Psoas muscle (tissue), 7 donors: ENCODE measurements at regions not wholly inside any gene's neighbourhood (a gene's known extent, or its start where the extent isn't known, plus 50 kb on each side); places are given as distances from the start of the nearest gene placed in this dataset.

Experiments
- ATAC-seq, 4 donors: fragments of 200-7000 bp; cut with Tn5 transposase; one replicate each; pipeline ENCODE4 v1.9.1; 2020; ENCODE audit warnings: moderate library complexity in 3 of 4, mild to moderate bottlenecking in 2 of 4
- DNase-seq, 2 donors: peaks; one replicate each; pipeline ENCODE4 v3.0.0-alpha.2; 2020
- H3K27ac ChIP-seq: fragments of 200-600 bp; one replicate; pipeline ENCODE4 v1.8.0; 2022
- H3K27me3 ChIP-seq, 3 donors: fragments of 200-600 bp in 1 of 3; one replicate each; pipeline versions ENCODE4 v1.6.1 to v1.8.0; 2013 to 2022; ENCODE audit warnings: low read length in 2 of 3, mild to moderate bottlenecking in 2 of 3, moderate library complexity in 1 of 3; ENCODE audit not compliant: insufficient read depth in 3 of 3
- H3K36me3 ChIP-seq, 2 donors: fragments of 200-600 bp in 1 of 2; one replicate each; pipeline versions ENCODE4 v1.6.1 to v1.8.0; 2013 to 2022; ENCODE audit warnings: low read depth in 1 of 2, mild to moderate bottlenecking in 1 of 2, moderate library complexity in 1 of 2; ENCODE audit not compliant: insufficient read depth in 1 of 2
- H3K4me1 ChIP-seq: fragments of 200-600 bp; one replicate; pipeline ENCODE4 v1.8.0; 2022
- H3K4me3 ChIP-seq: fragments of 200-600 bp; one replicate; pipeline ENCODE4 v1.8.0; 2022; ENCODE audit warnings: mild to moderate bottlenecking
- H3K9me3 ChIP-seq: fragments of 200-600 bp; one replicate; pipeline ENCODE4 v1.8.0; 2022
- WGBS, 3 donors: extraction: QIAGEN DNeasy Blood & Tissue Kit; methylation state at CpG; one replicate each; pipeline versions ENCODE4 v1.1.6 to v1.1.7; 2013; 5-methylcytosine and 5-hydroxymethylcytosine counted together
- intact Hi-C, 2 donors: fragments of 100-400 bp; cut with DNase I; formaldehyde crosslinking; loops; one replicate each; pipeline versions ENCODE4 v1.11.0 to v1.14.2; 2022
- TF ChIP-seq, protein P1 (sequence below): fragments of 200-600 bp; IDR thresholded peaks from one replicate; pipeline ENCODE4 v1.8.0; 2022; ENCODE audit warnings: antibody characterized with exemption
- donor health status: healthy with polysubstance abuse.
- donor health status: DM: no; HTN: no; CAD: no; lungs with moderate emphysema.
- donor health status: Bipolar disorder and iron deficiency.
- donor health status: healthy.
- donor health status: DM: yes; HTN: yes; CAD: no.
- donor health status: DM: no; HTN: no; CAD: no.
- donor health status: DM: yes; HTN: yes; CAD: no.

DNA sequence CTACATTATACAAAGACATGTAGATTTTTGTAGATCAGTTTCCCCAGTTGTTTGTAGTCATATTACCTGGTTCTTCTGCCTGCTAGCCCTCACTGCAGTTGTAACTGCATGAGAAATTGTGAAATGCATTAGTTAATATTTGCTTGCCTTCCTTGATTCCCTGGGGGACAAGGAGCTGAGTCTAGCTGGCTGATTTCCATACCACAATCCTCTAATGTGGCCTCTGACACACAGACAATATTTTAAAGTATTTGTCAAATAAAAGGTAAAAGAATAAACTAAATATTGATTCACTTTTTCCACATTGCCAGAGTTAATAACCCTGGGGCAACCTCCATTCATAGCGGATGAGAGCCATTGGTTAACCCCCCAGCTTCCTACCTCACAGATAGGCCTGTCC, 128.8 kb upstream of the TMEM132C start:
- intact Hi-C loops: no loop called here

DNA sequence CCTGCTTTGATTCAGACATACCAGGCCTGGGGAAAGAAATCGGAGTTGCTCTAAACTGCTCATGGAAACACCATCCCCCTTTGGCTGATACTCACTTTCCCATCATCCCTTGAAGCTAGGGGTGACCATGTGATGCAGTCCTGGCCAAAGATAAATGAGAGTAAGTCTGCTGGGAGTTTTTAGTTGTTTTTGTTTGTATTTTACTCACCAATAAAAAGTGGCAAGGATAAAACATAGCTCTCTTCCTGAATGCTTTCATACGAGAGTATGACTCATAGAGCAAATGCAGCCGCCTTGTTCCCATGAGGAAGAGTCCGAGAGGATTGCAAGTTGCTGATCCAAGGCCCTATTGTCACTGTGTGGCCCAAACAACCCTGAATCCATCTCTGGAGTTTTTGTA, 126.4 kb upstream of the TMEM132C start:
- intact Hi-C loops: no loop called here
- 38 to 47% (median 39%) methylated on average over 4 of the region's 4 CpGs for WGBS, 3 donors
- Histone ChIP-seq H3K27me3 (peaks cover 0 to 3% (median 0%) of the 10 kb centered on the region in 3 donors), H3K9me3 (no peaks in the 10 kb centered on the region), H3K27ac (no peak overlapping the region), H3K4me3 (no peak overlapping the region), H3K36me3 (no peaks in the 10 kb centered on the region), H3K4me1 (no peaks in the 10 kb centered on the region)
- DNase-seq (no peak), ATAC-seq (no peak)
- TF ChIP-seq, protein P1, sequence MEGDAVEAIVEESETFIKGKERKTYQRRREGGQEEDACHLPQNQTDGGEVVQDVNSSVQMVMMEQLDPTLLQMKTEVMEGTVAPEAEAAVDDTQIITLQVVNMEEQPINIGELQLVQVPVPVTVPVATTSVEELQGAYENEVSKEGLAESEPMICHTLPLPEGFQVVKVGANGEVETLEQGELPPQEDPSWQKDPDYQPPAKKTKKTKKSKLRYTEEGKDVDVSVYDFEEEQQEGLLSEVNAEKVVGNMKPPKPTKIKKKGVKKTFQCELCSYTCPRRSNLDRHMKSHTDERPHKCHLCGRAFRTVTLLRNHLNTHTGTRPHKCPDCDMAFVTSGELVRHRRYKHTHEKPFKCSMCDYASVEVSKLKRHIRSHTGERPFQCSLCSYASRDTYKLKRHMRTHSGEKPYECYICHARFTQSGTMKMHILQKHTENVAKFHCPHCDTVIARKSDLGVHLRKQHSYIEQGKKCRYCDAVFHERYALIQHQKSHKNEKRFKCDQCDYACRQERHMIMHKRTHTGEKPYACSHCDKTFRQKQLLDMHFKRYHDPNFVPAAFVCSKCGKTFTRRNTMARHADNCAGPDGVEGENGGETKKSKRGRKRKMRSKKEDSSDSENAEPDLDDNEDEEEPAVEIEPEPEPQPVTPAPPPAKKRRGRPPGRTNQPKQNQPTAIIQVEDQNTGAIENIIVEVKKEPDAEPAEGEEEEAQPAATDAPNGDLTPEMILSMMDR: no peak

More for the DNA sequence above, 128.8 kb upstream of the TMEM132C start:
- WGBS, 3 donors: 72 to 88% (median 73%) methylated on average over 1 of the region's 1 CpG
- no peak for ATAC-seq
- H3K4me3 ChIP-seq: no peak overlapping the region
- no peaks in the 10 kb centered on the region for H3K4me1 ChIP-seq
- TF ChIP-seq, protein P1: no peak
- no peak overlapping the region for H3K27ac ChIP-seq
- DNase-seq: no peak
- H3K27me3 ChIP-seq: no peaks in the 10 kb centered on the region
- H3K36me3 ChIP-seq: no peaks in the 10 kb centered on the region
- no peaks in the 10 kb centered on the region for H3K9me3 ChIP-seq

DNA sequence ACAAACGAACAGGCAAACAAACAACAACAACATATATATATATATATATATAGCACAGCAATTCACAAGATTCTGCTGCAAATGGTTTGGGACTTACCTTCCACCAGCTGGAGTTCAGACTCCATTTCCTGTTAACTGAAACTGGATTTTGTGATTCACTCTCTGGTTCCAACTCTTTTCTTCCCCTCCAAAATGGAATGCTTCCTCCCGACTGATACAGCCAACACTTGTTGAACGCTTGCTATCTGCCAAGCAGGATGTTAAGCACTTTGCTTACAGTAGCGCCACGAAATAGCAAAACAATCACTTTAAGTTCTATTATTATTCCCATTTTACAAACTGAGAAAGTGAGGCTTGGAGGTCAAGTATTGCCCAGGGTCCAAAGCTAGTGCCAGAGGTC, 116.0 kb upstream of the TMEM132C start:
- H3K4me3 ChIP-seq: no peak overlapping the region
- 37 to 62% (median 60%) methylated on average over 5 of the region's 5 CpGs for WGBS, 3 donors
- no peaks in the 10 kb centered on the region for H3K4me1 ChIP-seq
- intact Hi-C loops: no loop called here
- H3K27ac ChIP-seq: no peak overlapping the region
- no peak for ATAC-seq
- TF ChIP-seq, protein P1: no peak
- no peaks in the 10 kb centered on the region for H3K27me3 ChIP-seq
- no peaks in the 10 kb centered on the region for H3K9me3 ChIP-seq
- no peaks in the 10 kb centered on the region for H3K36me3 ChIP-seq
- no peak for DNase-seq

DNA sequence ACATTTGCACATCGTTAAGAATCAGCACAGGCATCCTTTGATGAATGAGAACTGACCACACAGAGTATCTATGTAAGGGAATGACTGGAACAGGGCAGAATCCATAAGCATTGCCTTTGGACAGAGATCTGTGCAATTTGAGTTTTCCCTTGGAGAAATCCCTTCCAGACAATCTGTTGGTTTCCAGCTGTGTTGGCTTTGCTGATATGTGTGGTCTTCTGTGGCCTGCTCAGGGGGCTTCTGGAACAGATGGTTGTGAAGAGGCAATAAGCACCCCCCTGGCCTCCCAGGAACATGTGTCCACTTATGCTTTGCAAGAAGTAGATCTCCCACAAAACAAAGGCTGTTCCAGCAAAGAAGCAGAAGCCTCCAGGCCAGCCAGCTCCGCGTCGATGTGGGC, 111.4 kb upstream of the TMEM132C start:
- H3K36me3 ChIP-seq: no peaks in the 10 kb centered on the region
- no peaks in the 10 kb centered on the region for H3K9me3 ChIP-seq
- no peak overlapping the region for H3K27ac ChIP-seq
- TF ChIP-seq, protein P1: no peak
- DNase-seq: no peak
- 38 to 64% (median 47%) methylated on average over 4 of the region's 4 CpGs for WGBS, 3 donors
- no peaks in the 10 kb centered on the region for H3K4me1 ChIP-seq
- intact Hi-C loops: no loop called here
- no peak for ATAC-seq
- no peak overlapping the region for H3K4me3 ChIP-seq
- H3K27me3 ChIP-seq: no peaks in the 10 kb centered on the region

DNA sequence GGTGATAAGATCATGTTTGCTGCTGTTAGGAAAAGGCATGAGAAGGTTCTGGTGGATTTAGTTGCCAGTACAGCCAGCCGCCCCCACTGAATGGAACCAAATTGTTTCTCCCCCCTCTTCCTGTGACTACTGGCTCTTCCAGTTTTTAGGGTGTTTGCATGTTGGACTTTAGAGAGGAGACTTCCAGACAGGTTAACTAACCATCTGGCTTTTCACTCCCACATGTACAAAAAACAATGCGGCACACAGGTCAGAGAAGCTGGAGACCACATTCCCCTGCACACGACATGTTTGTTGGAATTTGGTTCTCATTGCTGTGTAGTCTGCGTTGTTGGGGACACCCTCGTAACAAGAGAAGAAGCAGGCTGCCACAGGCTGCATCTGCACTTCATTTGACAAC, 103.9 kb upstream of the TMEM132C start:
- intact Hi-C loops: no loop called here
- Histone ChIP-seq H3K4me3 (no peak overlapping the region), H3K4me1 (no peaks in the 10 kb centered on the region), H3K9me3 (no peaks in the 10 kb centered on the region), H3K27me3 (no peaks in the 10 kb centered on the region), H3K27ac (no peak overlapping the region), H3K36me3 (no peaks in the 10 kb centered on the region)
- DNase-seq (no peak), ATAC-seq (no peak)
- TF ChIP-seq, protein P1: no peak
- 44 to 52% (median 45%) methylated on average over 5 of the region's 5 CpGs for WGBS, 3 donors
